KOPT-K1 (cell line): ENCODE measurements at regions not wholly inside any gene's neighbourhood (a gene's known extent, or its start where the extent isn't known, plus 50 kb on each side); places are given as distances from the start of the nearest gene placed in this dataset.

Source experiments
- H3K27ac ChIP-seq: fragments of 200-600 bp; sonication (generic); 2 replicates; pipeline ENCODE4 v1.5.1; 2016; ENCODE audit warnings: antibody characterized with exemption, mild to moderate bottlenecking, low read depth, low read length; ENCODE audit not compliant: poor library complexity, severe bottlenecking
- H3K36me3 ChIP-seq: fragments of 200-600 bp; sonication (generic); 2 replicates; pipeline ENCODE4 v1.5.1; 2017; ENCODE audit warnings: antibody characterized with exemption, mild to moderate bottlenecking, low read length, moderate library complexity; ENCODE audit not compliant: insufficient read depth
- H3K9me3 ChIP-seq: fragments of 200-600 bp; sonication (generic); 2 replicates; pipeline ENCODE4 v1.5.1; 2017; ENCODE audit warnings: antibody characterized with exemption, low read length, mild to moderate bottlenecking; ENCODE audit not compliant: insufficient read depth, poor library complexity, severe bottlenecking

DNA sequence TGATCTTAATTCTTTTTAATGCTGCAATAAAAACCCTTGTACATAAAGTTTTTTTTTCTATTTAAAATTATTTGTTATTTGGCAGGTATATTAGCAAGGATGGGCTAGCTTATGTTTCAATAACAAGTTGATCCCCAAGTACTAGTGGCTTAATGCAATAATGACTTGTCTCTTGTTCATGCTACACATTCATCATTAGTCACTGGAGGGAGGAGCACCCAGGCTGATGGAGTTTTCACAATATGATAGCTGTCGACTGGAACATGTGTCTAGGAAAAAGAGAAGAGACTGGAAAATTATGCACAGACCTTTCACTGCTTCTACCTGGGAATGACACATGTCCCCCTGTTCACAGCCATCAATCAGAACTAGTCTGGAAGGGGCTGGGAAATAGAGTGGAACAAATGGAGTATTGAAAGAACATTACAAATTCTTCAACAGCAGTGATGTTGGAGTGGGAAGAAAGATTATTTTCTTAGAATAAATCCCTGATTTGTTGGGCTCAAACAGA, 387.9 kb upstream of the RPS6KA3 start:
- H3K9me3 ChIP-seq, result no peaks in the 10 kb centered on the region
- no peak overlapping the region for H3K27ac ChIP-seq
- H3K36me3 ChIP-seq, result no peaks in the 10 kb centered on the region

DNA sequence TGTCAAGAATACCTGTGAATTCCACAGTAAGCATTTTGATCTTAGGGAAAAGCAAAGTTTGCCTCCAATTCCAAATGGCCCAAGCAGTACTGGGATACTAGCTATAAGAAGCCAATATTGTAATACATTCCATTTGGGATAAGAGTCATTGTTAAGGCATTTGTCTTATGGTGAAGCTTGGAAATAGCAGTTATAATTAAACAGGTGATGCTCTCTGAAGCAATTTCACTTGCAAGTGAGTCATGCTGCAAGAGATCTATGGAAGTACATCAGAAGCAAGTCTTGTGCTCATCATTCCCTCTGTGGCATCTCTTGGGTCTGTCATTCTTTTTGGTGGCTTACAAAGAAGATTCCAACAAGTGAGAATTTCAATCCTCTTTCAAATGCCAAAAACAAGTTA, 386.4 kb upstream of the RPS6KA3 start:
- no peaks in the 10 kb centered on the region for H3K9me3 ChIP-seq

DNA sequence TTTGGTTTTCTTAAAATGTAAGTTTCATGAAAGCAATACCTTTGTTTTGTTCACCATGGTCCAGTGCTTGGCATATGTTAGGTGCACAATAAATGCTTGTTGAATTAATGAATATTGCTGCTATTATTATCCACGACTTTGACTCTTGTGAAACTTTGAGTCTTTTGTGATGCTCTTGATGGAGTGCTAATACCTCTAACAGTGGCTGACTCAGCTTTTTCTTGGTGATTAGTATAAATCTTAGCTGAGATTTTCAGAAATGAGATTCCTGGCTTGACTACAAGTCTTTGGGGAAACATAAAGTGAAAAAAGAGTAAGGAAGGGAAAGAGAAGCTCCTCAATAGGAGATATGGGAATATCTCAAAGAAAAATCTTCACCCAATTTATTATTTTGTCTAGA, 375.2 kb upstream of the RPS6KA3 start:
- Histone ChIP-seq H3K36me3 (no peaks in the 10 kb centered on the region), H3K27ac (no peak overlapping the region), H3K9me3 (no peaks in the 10 kb centered on the region)

More for the DNA sequence above, 386.4 kb upstream of the RPS6KA3 start:
- Histone ChIP-seq H3K36me3 (no peaks in the 10 kb centered on the region), H3K27ac (no peak overlapping the region)

DNA sequence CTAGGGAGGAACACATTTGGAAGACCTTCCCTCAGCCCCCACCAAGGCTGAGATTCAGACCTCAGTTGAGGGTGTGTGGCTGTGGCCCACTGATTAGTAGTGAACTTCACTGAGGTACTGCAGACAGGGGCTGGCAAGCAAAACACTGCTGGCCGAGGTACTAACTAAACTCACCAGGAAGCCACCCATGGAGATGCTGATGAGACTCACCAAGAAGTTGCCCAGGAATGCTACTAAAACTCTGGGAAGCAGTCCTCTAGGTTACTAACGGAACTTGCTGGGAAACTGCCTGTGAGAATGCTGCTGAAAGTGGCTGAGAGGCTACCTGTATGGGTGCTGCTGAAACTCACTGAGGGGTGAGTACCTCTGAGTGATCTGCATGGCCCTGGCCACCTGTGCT, 372.4 kb upstream of the RPS6KA3 start:
- Histone ChIP-seq H3K27ac (no peak overlapping the region), H3K9me3 (no peaks in the 10 kb centered on the region), H3K36me3 (no peaks in the 10 kb centered on the region)

DNA sequence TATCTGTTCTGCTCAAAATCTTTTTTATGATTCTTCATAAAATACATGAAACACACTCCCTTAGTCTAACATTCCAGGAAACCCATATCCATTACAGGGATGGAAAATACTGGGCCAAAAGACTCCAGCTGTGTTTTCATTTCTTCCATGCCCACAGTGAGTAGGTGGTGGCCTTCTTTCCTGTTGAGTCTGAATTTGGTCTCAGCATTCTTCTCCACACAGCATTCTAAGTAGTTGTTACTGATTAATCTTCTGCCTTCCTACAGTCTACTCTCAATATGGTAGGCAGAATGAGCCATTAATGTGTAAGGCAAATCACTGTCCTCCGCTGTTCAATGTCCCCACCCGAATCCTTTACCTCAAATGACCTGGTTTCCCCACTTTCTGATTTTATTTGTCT, 370.6 kb upstream of the RPS6KA3 start:
- Histone ChIP-seq H3K36me3 (no peaks in the 10 kb centered on the region), H3K9me3 (no peaks in the 10 kb centered on the region), H3K27ac (no peak overlapping the region)

DNA sequence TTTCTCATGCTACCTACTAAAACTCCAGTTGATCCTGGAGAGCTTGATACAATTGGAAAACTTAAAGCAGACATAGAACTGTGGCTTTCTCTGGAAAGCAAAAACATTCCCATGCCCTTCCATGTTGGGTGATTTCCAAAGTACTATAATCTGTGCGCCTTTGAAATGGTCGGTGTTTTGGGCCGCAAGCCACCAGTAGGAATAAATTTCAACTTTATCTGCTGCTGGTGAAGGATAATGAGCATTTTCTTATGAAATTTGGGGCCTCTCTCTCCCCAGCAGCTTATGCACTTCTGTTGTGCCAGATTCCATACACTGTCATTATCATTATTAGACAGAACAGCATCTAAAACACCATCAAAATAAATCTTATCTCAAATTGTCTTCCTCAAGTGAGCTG, 366.7 kb upstream of the RPS6KA3 start:
- Histone ChIP-seq H3K27ac (no peak overlapping the region), H3K9me3 (no peaks in the 10 kb centered on the region), H3K36me3 (no peaks in the 10 kb centered on the region)

DNA sequence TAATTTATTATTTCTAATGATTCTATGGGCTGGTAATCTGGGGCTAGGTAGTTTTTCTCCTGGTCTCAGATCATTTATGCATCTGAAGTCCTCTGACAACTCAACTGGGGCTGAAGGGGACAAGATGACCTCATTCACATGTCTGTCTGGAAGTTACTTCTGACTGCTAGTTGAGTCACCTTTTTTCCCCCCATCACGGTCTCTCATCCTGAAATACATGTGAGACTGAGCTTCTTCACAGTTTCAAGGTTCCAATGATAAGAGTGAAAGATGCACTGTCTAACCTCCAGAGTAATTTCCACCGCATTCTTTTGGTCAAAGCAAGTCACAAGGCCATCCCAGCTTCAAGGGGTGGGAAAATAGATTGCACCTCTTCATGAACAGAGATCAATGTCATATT, 356.7 kb upstream of the RPS6KA3 start:
- no peaks in the 10 kb centered on the region for H3K9me3 ChIP-seq
- H3K27ac ChIP-seq, result no peak overlapping the region
- H3K36me3 ChIP-seq, result no peaks in the 10 kb centered on the region

DNA sequence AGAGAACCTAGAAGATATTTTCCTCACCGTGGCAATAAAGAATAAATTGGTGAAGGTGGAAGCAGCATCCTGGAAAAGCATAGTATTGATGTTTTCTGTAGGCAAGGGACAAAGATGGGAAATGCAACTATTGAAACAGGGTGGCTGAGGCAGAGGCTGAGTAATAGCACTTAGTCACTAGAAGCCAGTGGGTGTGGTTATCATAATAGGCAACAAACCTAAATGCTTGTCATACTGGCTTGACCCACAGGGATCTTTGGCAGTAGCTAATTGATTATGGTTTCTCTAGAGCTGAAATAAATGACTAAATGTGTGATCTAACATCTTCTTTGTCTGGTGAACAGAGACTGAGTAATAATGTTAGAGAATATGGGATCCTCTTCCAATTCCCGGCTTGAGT, 353.6 kb upstream of the RPS6KA3 start:
- Histone ChIP-seq H3K27ac (no peak overlapping the region), H3K9me3 (no peaks in the 10 kb centered on the region), H3K36me3 (no peaks in the 10 kb centered on the region)

DNA sequence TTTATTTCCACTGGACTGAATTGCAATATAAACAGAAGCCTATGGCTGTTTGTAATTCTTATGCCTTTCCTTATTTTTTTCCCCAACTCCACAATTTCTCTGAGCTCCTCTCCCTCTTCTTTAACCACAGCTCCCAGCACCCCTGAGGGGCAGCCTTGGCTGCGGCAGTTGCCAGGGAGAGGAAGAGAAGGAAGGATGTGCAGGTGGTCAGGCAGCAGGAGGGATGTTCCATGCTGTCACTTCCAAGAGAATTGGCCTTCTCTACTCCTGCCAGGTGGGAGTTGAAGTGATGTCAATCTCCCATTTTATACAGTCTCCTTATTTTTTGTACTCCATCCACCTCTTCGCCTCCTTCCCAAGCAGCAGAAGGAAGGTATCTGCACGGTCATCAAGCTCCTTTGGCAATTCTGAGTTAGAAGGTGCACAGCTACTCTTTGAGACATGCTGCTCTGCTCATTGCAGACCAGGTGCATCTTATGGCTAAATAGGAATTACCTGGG, 343.3 kb upstream of the RPS6KA3 start:
- Histone ChIP-seq H3K27ac (no peak overlapping the region), H3K9me3 (no peaks in the 10 kb centered on the region), H3K36me3 (no peaks in the 10 kb centered on the region)

DNA sequence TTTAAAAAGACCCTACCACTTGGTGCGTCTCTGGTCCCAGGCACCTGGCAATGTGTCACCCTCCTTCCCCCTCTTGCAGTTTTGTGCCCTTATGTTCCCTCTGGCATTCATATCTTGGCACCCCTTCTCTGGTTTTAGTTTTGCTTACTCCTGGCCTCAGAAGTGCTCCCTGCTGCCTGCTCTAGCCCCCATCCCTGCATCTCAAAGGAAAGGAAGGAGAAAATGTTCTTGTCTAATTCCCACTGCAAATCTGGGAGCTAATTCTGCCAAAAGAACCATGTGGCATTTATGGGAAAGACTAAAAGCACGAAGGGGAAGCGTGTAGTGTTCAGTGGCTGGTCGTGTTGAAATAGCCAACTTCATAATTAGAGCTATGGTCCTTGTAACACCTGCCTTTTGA, 340.1 kb upstream of the RPS6KA3 start:
- H3K36me3 ChIP-seq, result no peaks in the 10 kb centered on the region
- H3K9me3 ChIP-seq, result no peaks in the 10 kb centered on the region
- H3K27ac ChIP-seq, result no peak overlapping the region

DNA sequence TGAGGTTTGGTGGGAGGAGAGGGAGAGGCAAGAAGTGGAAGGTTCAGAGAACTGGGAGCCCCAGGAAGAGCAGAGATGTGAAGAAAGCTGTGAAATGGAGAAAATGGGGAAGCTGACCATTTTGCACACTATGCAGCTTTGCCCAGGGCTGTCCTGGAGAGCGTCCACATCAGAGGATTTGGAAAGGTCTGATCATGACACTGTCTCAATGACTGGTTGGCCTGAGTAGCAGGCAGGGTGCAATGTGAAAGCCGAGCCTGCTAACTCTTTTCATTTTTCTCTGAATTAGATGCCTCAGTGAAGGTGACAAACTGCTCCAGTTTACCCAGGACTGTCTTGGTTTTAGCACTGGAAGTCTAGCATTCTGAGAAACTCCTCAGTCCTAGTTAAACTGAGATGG, 330.1 kb upstream of the RPS6KA3 start:
- Histone ChIP-seq H3K36me3 (no peaks in the 10 kb centered on the region), H3K9me3 (no peaks in the 10 kb centered on the region), H3K27ac (no peak overlapping the region)

DNA sequence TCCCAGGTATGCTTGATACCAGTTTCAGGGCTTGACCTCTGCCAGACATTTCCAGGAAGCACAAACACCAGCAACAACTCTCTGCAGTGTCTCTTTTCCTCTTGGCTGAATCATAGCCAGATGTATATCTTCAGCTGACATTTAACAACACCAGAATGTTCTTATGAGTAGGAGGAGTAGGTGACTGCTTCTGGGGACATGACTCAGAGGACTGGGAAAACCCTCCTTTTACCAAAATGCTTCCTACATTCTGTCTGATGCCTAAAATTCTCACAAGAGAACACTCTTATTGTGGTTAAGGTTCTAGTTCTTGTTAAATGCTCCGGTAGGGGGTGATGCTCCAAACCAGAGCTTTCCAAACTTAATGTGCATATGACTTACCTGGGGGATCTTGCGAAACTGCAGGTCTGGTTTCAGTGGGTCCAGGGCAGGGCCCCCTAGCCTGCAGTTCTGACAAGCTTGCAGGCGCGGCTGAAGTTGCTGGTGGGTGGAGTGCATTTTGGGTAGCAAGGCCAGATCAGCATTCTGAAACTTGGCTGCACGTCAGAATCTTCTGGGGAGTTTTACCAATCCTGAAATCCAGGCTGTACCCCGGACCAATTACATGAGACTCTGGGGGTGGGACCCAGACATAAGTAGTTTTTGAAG, 329.3 kb upstream of the RPS6KA3 start:
- no peaks in the 10 kb centered on the region for H3K36me3 ChIP-seq
- H3K27ac ChIP-seq, result no peak overlapping the region
- no peaks in the 10 kb centered on the region for H3K9me3 ChIP-seq

DNA sequence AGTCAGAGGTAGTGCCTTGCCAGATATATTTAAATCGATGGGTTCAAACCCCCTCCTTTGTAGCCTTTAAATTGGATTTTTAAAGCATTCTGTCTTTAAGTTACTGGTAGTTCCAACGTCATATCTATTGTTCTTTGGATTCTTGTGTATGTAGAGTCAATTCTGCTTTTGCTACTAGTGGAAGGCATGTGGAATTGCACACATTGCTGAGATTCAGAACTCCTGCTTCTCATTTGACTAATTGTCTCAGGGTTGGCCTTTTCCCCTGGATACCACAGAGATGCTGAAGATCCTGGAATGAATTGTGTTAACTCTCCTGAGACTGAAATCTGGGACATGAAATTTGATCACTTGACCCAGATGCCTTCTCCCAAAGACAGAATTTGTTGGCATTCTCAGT, 328.3 kb upstream of the RPS6KA3 start:
- Histone ChIP-seq H3K27ac (no peak overlapping the region), H3K36me3 (no peaks in the 10 kb centered on the region), H3K9me3 (no peaks in the 10 kb centered on the region)

DNA sequence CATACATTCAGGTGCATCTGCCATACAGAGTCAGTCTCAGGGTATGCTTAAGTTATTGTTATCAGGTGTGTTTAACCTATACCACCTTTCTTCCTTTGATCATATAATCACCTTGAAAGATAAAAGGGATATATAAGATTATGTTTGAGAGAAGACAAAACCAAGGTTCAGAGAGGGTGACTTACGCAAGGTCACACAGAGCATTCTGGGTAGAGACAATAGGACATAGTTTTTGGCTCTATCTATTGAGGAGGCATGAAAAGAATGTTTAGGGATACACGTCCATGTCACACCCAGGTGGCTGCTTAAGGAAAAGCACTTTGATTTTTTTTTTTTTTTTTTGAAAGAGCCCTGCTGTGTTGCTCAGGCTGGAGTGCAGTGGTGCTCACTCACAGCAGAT, 327.1 kb upstream of the RPS6KA3 start:
- no peaks in the 10 kb centered on the region for H3K36me3 ChIP-seq
- H3K27ac ChIP-seq, result no peak overlapping the region
- no peaks in the 10 kb centered on the region for H3K9me3 ChIP-seq

DNA sequence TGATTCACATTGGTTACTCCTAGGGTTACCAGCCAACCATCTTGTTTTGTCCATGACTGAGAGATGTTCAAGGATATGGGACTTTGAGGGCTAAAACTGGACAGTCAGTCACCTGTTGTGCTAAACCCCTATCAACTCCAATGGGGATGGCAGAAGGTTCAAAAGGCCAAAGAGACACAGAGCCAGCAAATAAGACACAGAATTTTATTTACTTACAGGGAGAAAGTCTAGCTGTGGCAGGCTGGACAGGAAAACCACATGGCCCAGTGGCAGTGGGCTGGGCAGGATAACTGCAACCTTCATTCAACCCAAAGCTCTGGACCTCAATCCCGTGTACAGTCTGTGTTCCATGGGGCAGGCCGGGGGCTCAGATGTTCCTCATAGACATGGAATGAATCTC, 326.7 kb upstream of the RPS6KA3 start:
- Histone ChIP-seq H3K9me3 (no peaks in the 10 kb centered on the region), H3K36me3 (no peaks in the 10 kb centered on the region), H3K27ac (no peak overlapping the region)

DNA sequence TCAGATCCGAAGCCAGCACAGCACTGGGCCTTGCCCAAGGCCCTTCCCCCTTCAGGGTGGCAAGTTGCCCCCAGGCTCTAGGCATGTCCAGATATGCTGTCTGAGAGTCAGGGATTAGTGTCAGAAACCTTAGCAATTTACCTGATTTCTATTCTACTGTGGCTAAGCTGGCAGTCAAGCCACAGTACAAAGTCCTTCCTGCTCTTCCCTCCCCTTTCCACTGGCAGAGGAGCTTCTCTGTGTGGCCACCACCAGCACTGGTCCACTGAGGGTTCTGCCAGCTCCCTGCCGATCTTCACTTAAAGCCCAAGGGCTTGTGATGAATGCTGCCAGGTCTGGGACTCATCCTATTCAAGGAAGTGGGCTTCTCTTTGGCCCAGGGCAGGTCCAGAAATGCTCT, 324.5 kb upstream of the RPS6KA3 start:
- no peak overlapping the region for H3K27ac ChIP-seq
- no peaks in the 10 kb centered on the region for H3K9me3 ChIP-seq
- no peaks in the 10 kb centered on the region for H3K36me3 ChIP-seq
